WTC11 (cell line): ENCODE measurements at regions not wholly inside any gene's neighbourhood (a gene's known extent, or its start where the extent isn't known, plus 50 kb on each side); places are given as distances from the start of the nearest gene placed in this dataset.

Experiments
- ATAC-seq: fragments of 200-7000 bp; cut with Tn5 transposase; 2 replicates; pipeline ENCODE4 v1.10.0; 2021; ENCODE audit warnings: mild to moderate bottlenecking, moderate library complexity
- CTCF ChIA-PET: fragments of 300-600 bp; sonication (Branson Sonifier 250); formaldehyde crosslinking; loops from one replicate; lab custom pipeline; 2021; ENCODE audit warnings: antibody characterized with exemption; lab: Charles Lee
- POLR2A ChIA-PET: fragments of 350-600 bp; sonication (Branson Sonifier 250); formaldehyde crosslinking; loops from one replicate; lab custom pipeline; 2021; ENCODE audit warnings: antibody characterized with exemption; lab: Charles Lee
- DNase-seq: peaks from one replicate; pipeline ENCODE4 v3.0.0; 2021; ENCODE audit warnings: low spot score
- H3K27ac Mint-ChIP-seq: 2 replicates; pipeline ENCODE4 v1.8.0; 2021; ENCODE audit warnings: mixed read lengths
- H3K27me3 Mint-ChIP-seq: 2 replicates; pipeline ENCODE4 v1.8.0; 2021; ENCODE audit warnings: low read depth, mild to moderate bottlenecking, moderate library complexity, mixed read lengths
- H3K36me3 Mint-ChIP-seq: 2 replicates; pipeline ENCODE4 v1.8.0; 2021; ENCODE audit warnings: mixed read lengths
- H3K4me1 Mint-ChIP-seq: 2 replicates; pipeline ENCODE4 v1.8.0; 2022; ENCODE audit warnings: mixed read lengths
- H3K4me3 Mint-ChIP-seq: 2 replicates; pipeline ENCODE4 v1.8.0; 2021; ENCODE audit warnings: mild to moderate bottlenecking, moderate library complexity, mixed read lengths
- H3K9me3 Mint-ChIP-seq: 2 replicates; pipeline ENCODE4 v1.8.0; 2021; ENCODE audit warnings: mixed read lengths
- CBFB ChIP-seq: sonication (generic); formaldehyde crosslinking; IDR thresholded peaks from 2 replicates; pipeline ENCODE4 v1.8.1; 2022; ENCODE audit warnings: mild to moderate bottlenecking, low read depth, missing genetic modification reagents
- CREB1 ChIP-seq: sonication (generic); formaldehyde crosslinking; IDR thresholded peaks from 2 replicates; pipeline ENCODE4 v1.8.0; 2023; ENCODE audit warnings: mild to moderate bottlenecking, missing genetic modification reagents
- ELF4 ChIP-seq: sonication (generic); formaldehyde crosslinking; IDR thresholded peaks from 2 replicates; pipeline ENCODE4 v1.8.1; 2022; ENCODE audit warnings: low read depth, mild to moderate bottlenecking, moderate library complexity, missing genetic modification reagents
- FOXJ3 ChIP-seq: sonication (generic); formaldehyde crosslinking; IDR thresholded peaks from 2 replicates; pipeline ENCODE4 v1.9.0; 2021; ENCODE audit warnings: missing genetic modification reagents, mild to moderate bottlenecking, borderline replicate concordance
- FOXP4 ChIP-seq: sonication (generic); formaldehyde crosslinking; IDR thresholded peaks from 2 replicates; pipeline ENCODE4 v1.8.0; 2022; ENCODE audit warnings: mild to moderate bottlenecking, missing genetic modification reagents
- HMGA2 ChIP-seq: fragments of 250-450 bp; sonication (Bioruptor Pico); IDR thresholded peaks from 2 replicates; pipeline ENCODE4 v1.4.0; 2021; ENCODE audit warnings: mild to moderate bottlenecking, moderate library complexity
- KAT7 ChIP-seq: sonication (generic); formaldehyde crosslinking; IDR thresholded peaks from 2 replicates; pipeline ENCODE4 v1.8.1; 2023; ENCODE audit warnings: missing genetic modification reagents, mild to moderate bottlenecking, borderline replicate concordance
- MYBL2 ChIP-seq: sonication (generic); formaldehyde crosslinking; IDR thresholded peaks from 2 replicates; pipeline ENCODE4 v1.8.1; 2023; ENCODE audit warnings: mild to moderate bottlenecking, moderate library complexity, missing genetic modification reagents
- NFE2L1 ChIP-seq: sonication (generic); formaldehyde crosslinking; IDR thresholded peaks from 2 replicates; pipeline ENCODE4 v1.8.1; 2023; ENCODE audit warnings: missing genetic modification reagents
- OVOL2 ChIP-seq: fragments of 250-450 bp; sonication (Bioruptor Pico); IDR thresholded peaks from 2 replicates; pipeline ENCODE4 v1.9.0; 2021; ENCODE audit warnings: mild to moderate bottlenecking, borderline replicate concordance
- PRDM15 ChIP-seq: sonication (generic); formaldehyde crosslinking; IDR thresholded peaks from 2 replicates; pipeline ENCODE4 v1.8.0; 2022; ENCODE audit warnings: missing genetic modification reagents
- PRRX2 ChIP-seq: fragments of 250-450 bp; sonication (Bioruptor Pico); IDR thresholded peaks from 2 replicates; pipeline ENCODE4 v1.8.0; 2021; ENCODE audit warnings: mild to moderate bottlenecking
- RORB ChIP-seq: fragments of 250-450 bp; sonication (Bioruptor Pico); IDR thresholded peaks from 2 replicates; pipeline ENCODE4 v1.9.0; 2021; ENCODE audit warnings: mild to moderate bottlenecking
- TEAD1 ChIP-seq: sonication (generic); formaldehyde crosslinking; IDR thresholded peaks from 2 replicates; pipeline ENCODE4 v1.8.0; 2022; ENCODE audit warnings: mild to moderate bottlenecking, missing genetic modification reagents
- TEAD4 ChIP-seq: sonication (generic); formaldehyde crosslinking; IDR thresholded peaks from 2 replicates; pipeline ENCODE4 v1.8.0; 2022; ENCODE audit warnings: mild to moderate bottlenecking, missing genetic modification reagents
- TP53 ChIP-seq: sonication (generic); formaldehyde crosslinking; IDR thresholded peaks from 2 replicates; pipeline ENCODE4 v1.8.1; 2023; ENCODE audit warnings: mild to moderate bottlenecking, missing genetic modification reagents
- USF1 ChIP-seq: sonication (generic); formaldehyde crosslinking; IDR thresholded peaks from 2 replicates; pipeline ENCODE4 v1.8.0; 2022; ENCODE audit warnings: mild to moderate bottlenecking, missing genetic modification reagents
- TF ChIP-seq, protein P1 (sequence below): sonication (generic); formaldehyde crosslinking; IDR thresholded peaks from 2 replicates; pipeline ENCODE4 v1.8.0; 2023; ENCODE audit warnings: missing genetic modification reagents
- TF ChIP-seq, protein P2 (sequence below): sonication (generic); formaldehyde crosslinking; IDR thresholded peaks from 2 replicates; pipeline ENCODE4 v1.8.0; 2023; ENCODE audit warnings: mild to moderate bottlenecking, missing genetic modification reagents

DNA sequence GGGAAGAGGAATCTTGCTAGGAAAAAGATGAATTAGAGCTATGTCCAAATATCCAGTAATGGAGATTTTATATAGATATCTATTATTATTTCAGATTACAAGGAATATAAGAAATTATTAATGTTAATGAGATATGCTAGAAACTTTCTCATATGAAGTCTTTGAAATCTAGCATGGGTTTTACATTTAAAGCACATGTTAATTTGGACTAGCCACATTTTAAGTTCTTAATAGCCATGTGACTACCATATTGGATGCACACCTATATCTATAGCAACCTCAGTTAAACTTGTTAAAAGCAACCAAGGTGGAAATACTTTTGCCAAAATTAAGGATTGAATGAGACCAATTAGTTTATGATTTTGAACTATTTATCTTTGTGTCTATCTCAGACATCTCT is 86.7 kb upstream of the CNTNAP4 start:
- ATAC-seq, result no peak
- Mint-ChIP-seq H3K9me3 (peaks cover 60% of the 10 kb centered on the region), H3K27me3 (peaks cover 13% of the 10 kb centered on the region), H3K36me3 (peaks cover 19% of the 10 kb centered on the region; the same call in 1 of the 2 replicates), H3K27ac (no peak overlapping the region), H3K4me1 (peaks cover 24% of the 10 kb centered on the region), H3K4me3 (no peak overlapping the region)
- ChIA-PET POLR2A (no interaction called here), CTCF (no interaction called here)
- DNase-seq, result no peak
- no peak for TF ChIP-seq TEAD1
- no peak for TF ChIP-seq CBFB (CRISPR knock-in tag)
- TF ChIP-seq, protein P1, sequence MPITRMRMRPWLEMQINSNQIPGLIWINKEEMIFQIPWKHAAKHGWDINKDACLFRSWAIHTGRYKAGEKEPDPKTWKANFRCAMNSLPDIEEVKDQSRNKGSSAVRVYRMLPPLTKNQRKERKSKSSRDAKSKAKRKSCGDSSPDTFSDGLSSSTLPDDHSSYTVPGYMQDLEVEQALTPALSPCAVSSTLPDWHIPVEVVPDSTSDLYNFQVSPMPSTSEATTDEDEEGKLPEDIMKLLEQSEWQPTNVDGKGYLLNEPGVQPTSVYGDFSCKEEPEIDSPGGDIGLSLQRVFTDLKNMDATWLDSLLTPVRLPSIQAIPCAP (CRISPR knock-in tag), result no peak
- no peak for TF ChIP-seq KAT7
- TF ChIP-seq CREB1 (CRISPR knock-in tag), result no peak
- TF ChIP-seq, protein P2, sequence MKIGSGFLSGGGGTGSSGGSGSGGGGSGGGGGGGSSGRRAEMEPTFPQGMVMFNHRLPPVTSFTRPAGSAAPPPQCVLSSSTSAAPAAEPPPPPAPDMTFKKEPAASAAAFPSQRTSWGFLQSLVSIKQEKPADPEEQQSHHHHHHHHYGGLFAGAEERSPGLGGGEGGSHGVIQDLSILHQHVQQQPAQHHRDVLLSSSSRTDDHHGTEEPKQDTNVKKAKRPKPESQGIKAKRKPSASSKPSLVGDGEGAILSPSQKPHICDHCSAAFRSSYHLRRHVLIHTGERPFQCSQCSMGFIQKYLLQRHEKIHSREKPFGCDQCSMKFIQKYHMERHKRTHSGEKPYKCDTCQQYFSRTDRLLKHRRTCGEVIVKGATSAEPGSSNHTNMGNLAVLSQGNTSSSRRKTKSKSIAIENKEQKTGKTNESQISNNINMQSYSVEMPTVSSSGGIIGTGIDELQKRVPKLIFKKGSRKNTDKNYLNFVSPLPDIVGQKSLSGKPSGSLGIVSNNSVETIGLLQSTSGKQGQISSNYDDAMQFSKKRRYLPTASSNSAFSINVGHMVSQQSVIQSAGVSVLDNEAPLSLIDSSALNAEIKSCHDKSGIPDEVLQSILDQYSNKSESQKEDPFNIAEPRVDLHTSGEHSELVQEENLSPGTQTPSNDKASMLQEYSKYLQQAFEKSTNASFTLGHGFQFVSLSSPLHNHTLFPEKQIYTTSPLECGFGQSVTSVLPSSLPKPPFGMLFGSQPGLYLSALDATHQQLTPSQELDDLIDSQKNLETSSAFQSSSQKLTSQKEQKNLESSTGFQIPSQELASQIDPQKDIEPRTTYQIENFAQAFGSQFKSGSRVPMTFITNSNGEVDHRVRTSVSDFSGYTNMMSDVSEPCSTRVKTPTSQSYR (CRISPR knock-in tag), result no peak
- TF ChIP-seq NFE2L1, result no peak
- TF ChIP-seq FOXJ3 (CRISPR knock-in tag), result no peak
- no peak for TF ChIP-seq RORB (CRISPR knock-in tag)
- no peak for TF ChIP-seq ELF4 (CRISPR knock-in tag)
- no peak for TF ChIP-seq TP53

DNA sequence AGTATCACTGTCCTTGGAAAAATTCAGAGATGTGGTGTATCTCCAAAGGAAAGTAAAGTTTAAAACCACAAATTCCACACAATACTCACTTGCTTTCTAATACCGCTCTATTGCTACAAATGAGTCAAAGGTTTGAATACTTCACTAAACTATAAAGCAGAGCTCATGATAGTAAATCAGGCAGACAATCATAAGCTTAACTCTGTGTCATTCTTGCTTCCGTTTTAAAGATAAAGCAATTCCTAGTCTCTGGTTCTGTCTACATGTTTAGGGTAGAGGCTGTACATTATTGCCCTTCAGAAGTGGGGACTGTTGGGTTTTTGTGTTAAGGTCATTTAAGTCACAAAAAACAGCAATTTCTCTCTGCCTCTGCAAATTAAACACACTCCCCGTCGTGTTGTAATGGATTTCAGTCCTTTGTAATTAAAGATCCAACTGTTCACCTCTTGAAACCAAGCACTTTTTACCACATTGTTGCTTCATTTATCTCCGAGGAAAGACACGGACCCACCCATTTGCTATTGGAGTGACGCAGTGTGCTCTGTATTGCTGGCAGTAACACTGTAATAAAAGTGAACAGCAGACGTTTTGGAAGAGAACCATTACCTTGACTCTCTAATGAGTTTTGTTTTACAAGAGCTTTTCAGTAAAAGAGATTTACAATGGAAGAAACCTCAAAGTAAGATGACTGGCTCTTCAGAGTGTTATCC is 83.1 kb upstream of the CNTNAP4 start:
- peaks cover 38% of the 10 kb centered on the region for H3K9me3 Mint-ChIP-seq

More for the DNA sequence above, 83.1 kb upstream of the CNTNAP4 start:
- no peak for DNase-seq
- Mint-ChIP-seq H3K4me1 (peaks cover 24% of the 10 kb centered on the region), H3K27ac (no peak overlapping the region), H3K4me3 (no peak overlapping the region), H3K27me3 (peaks cover 8% of the 10 kb centered on the region), H3K36me3 (peaks cover 3% of the 10 kb centered on the region; the same call in 1 of the 2 replicates)
- CTCF ChIA-PET, result no interaction called here
- no peak for TF ChIP-seq TEAD4 (CRISPR knock-in tag)
- no peak for TF ChIP-seq USF1 (CRISPR knock-in tag)
- TF ChIP-seq MYBL2 (CRISPR knock-in tag), result no peak
- no peak for TF ChIP-seq PRRX2
- TF ChIP-seq OVOL2 (CRISPR knock-in tag), result no peak
- TF ChIP-seq HMGA2 (CRISPR knock-in tag), result no peak
- TF ChIP-seq FOXP4 (CRISPR knock-in tag), result no peak
- no peak for TF ChIP-seq PRDM15 (CRISPR knock-in tag)
- TF ChIP-seq, all 79 proteins: peak for 0
- no peak for ATAC-seq
- POLR2A ChIA-PET, result no interaction called here
